ENCODE measurements at regions not wholly inside any gene's neighbourhood (a gene's known extent, or its start where the extent isn't known, plus 50 kb on each side); places are given as distances from the start of the nearest gene placed in this dataset.

DNA sequence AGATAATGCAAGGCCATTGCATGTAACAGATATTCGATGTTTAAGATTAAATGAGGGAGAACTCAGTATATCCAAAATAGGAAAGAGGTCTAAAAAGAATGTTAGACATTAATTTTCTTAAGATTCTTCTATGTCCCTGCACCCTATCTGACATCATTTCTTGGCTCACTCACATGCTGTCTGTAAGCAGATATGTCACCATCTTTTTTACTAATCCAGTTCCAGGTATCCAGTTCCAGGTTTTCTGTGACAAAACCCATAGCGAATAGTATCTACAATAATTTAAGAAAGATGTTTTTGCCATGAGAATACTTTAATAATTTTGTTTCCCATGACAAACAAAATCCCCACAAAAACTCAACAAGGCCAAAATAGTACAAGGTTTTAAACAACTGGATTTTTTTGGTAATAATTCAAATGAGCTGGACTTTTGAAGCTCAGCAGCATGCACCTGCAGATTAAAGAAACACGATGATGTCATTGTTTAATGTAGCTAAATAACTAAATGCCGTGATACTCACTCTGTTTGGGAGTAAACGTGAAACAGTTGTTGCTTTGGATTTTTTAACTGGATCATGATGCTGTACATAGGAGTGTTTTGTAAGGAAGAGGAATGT lies 867.6 kb downstream of the EPHA3 start:
- TF ChIP-seq POLR2AphosphoS5 (IDR thresholded peaks at IDR 0.05; ENCODE audit: insufficient read depth, low read depth, low read length), result no peak
- TF ChIP-seq, protein P1, sequence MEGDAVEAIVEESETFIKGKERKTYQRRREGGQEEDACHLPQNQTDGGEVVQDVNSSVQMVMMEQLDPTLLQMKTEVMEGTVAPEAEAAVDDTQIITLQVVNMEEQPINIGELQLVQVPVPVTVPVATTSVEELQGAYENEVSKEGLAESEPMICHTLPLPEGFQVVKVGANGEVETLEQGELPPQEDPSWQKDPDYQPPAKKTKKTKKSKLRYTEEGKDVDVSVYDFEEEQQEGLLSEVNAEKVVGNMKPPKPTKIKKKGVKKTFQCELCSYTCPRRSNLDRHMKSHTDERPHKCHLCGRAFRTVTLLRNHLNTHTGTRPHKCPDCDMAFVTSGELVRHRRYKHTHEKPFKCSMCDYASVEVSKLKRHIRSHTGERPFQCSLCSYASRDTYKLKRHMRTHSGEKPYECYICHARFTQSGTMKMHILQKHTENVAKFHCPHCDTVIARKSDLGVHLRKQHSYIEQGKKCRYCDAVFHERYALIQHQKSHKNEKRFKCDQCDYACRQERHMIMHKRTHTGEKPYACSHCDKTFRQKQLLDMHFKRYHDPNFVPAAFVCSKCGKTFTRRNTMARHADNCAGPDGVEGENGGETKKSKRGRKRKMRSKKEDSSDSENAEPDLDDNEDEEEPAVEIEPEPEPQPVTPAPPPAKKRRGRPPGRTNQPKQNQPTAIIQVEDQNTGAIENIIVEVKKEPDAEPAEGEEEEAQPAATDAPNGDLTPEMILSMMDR (IDR thresholded peaks at IDR 0.05; ENCODE audit: extremely low read depth in 1 of 2, insufficient read depth in 1 of 2, low read depth in 1 of 2, low read length in 2 of 2), result no peak

All from endothelial cell of umbilical vein (primary cell).